GM23338 (cell line): ENCODE measurements at regions not wholly inside any gene's neighbourhood (a gene's known extent, or its start where the extent isn't known, plus 50 kb on each side); places are given as distances from the start of the nearest gene placed in this dataset.

Source experiments
- ATAC-seq: fragments of 200-7000 bp; cut with Tn5 transposase; 3 replicates; pipeline ENCODE4 v1.9.1; 2020
- DNase-seq: peaks from one replicate; pipeline ENCODE4 v3.0.0-alpha.2; 2015; ENCODE audit warnings: low spot score
- H2AFZ ChIP-seq: fragments of 200-600 bp; sonication (generic); 2 replicates; pipeline ENCODE4 v1.8.0; 2016; ENCODE audit warnings: antibody characterized with exemption, mild to moderate bottlenecking, moderate library complexity
- H3F3A ChIP-seq: fragments of 200-600 bp; sonication (generic); replicated peaks from 2 replicates; pipeline ENCODE4 v1.8.0; 2017; ENCODE audit warnings: antibody characterized with exemption, mixed run types, low read depth
- H3K27ac ChIP-seq: fragments of 200-600 bp; sonication (generic); 2 replicates; pipeline ENCODE4 v1.6.1; 2016; ENCODE audit warnings: low read depth
- H3K27me3 ChIP-seq: fragments of 200-600 bp; sonication (generic); 2 replicates; pipeline ENCODE4 v1.8.0; 2016; ENCODE audit warnings: mild to moderate bottlenecking, mixed run types, moderate library complexity; ENCODE audit not compliant: insufficient read depth
- H3K36me3 ChIP-seq: fragments of 200-600 bp; sonication (generic); 2 replicates; pipeline ENCODE4 v1.8.0; 2016; ENCODE audit warnings: mild to moderate bottlenecking; ENCODE audit not compliant: insufficient read depth
- H3K4me1 ChIP-seq: fragments of 200-600 bp; sonication (generic); 2 replicates; pipeline ENCODE4 v1.8.0; 2016; ENCODE audit warnings: mild to moderate bottlenecking, moderate library complexity; ENCODE audit not compliant: insufficient read depth
- H3K4me2 ChIP-seq: fragments of 200-600 bp; sonication (generic); 2 replicates; pipeline ENCODE4 v1.7.1; 2017; ENCODE audit warnings: mixed run types
- H3K4me3 ChIP-seq: fragments of 200-600 bp; sonication (generic); 2 replicates; pipeline ENCODE4 v1.6.1; 2016; ENCODE audit warnings: mixed run types
- H3K79me2 ChIP-seq: fragments of 200-600 bp; sonication (generic); replicated peaks from 2 replicates; pipeline ENCODE4 v1.8.0; 2017; ENCODE audit warnings: mild to moderate bottlenecking; ENCODE audit not compliant: insufficient read depth
- H3K9me2 ChIP-seq: fragments of 200-600 bp; sonication (generic); 2 replicates; pipeline ENCODE4 v1.8.0; 2017; ENCODE audit not compliant: insufficient read depth
- H4K20me1 ChIP-seq: fragments of 200-600 bp; sonication (generic); replicated peaks from 2 replicates; pipeline ENCODE4 v1.8.0; 2017; ENCODE audit warnings: mild to moderate bottlenecking; ENCODE audit not compliant: insufficient read depth
- H3K27ac Mint-ChIP-seq: 2 replicates; pipeline ENCODE4 v1.8.0; 2020; ENCODE audit warnings: inconsistent platforms, mild to moderate bottlenecking, moderate library complexity, mixed read lengths
- H3K27me3 Mint-ChIP-seq: 3 replicates; pipeline ENCODE4 v1.8.0; 2022; ENCODE audit warnings: low read depth, mild to moderate bottlenecking, moderate library complexity, mixed read lengths, inconsistent platforms; ENCODE audit not compliant: insufficient read depth, poor library complexity
- H3K36me3 Mint-ChIP-seq: 3 replicates; pipeline ENCODE4 v1.8.0; 2021; ENCODE audit warnings: low read depth, mild to moderate bottlenecking, inconsistent platforms, moderate library complexity, mixed read lengths
- H3K4me1 Mint-ChIP-seq: 3 replicates; pipeline ENCODE4 v1.8.0; 2020; ENCODE audit warnings: mild to moderate bottlenecking, inconsistent platforms, mixed read lengths
- H3K4me3 Mint-ChIP-seq: 3 replicates; pipeline ENCODE4 v1.8.0; 2021; ENCODE audit warnings: moderate library complexity, mild to moderate bottlenecking, inconsistent platforms, mixed read lengths
- H3K9me3 Mint-ChIP-seq: 3 replicates; pipeline ENCODE4 v1.8.0; 2020; ENCODE audit warnings: moderate library complexity, mild to moderate bottlenecking, inconsistent platforms, mixed read lengths
- CREB1 ChIP-seq: fragments of 250-450 bp; sonication (Bioruptor Pico); IDR thresholded peaks from 2 replicates; pipeline ENCODE4 v1.5.0; 2020; ENCODE audit warnings: low read depth, mild to moderate bottlenecking, moderate library complexity
- ETS1 ChIP-seq: IDR thresholded peaks from 2 replicates; pipeline ENCODE4 v1.6.1; 2016; ENCODE audit warnings: antibody characterized with exemption
- EZH2 ChIP-seq: fragments of 200-600 bp; sonication (generic); IDR thresholded peaks from one replicate; pipeline ENCODE4 v1.8.0; 2017; ENCODE audit warnings: antibody characterized with exemption, mild to moderate bottlenecking, low read depth; ENCODE audit not compliant: unreplicated experiment
- JUNB ChIP-seq: IDR thresholded peaks from one replicate; pipeline ENCODE4 v1.6.1; 2016; ENCODE audit warnings: antibody characterized with exemption; ENCODE audit not compliant: unreplicated experiment
- NANOG ChIP-seq: IDR thresholded peaks from 2 replicates; pipeline ENCODE4 v1.6.1; 2016; ENCODE audit warnings: antibody characterized with exemption, borderline replicate concordance
- POLR2AphosphoS5 ChIP-seq: IDR thresholded peaks from 2 replicates; pipeline ENCODE4 v1.6.1; 2016; ENCODE audit warnings: antibody characterized with exemption, low read depth
- REST ChIP-seq: IDR thresholded peaks from one replicate; pipeline ENCODE4 v1.6.1; 2018; ENCODE audit warnings: antibody characterized with exemption; ENCODE audit not compliant: unreplicated experiment
- STAT1 ChIP-seq: IDR thresholded peaks from one replicate; pipeline ENCODE4 v1.6.1; 2016; ENCODE audit warnings: antibody characterized with exemption; ENCODE audit not compliant: unreplicated experiment
- ZNF114 ChIP-seq: fragments of 250-450 bp; sonication (Bioruptor Pico); IDR thresholded peaks from 2 replicates; pipeline ENCODE4 v1.5.0; 2020; ENCODE audit warnings: mild to moderate bottlenecking, moderate library complexity
- ZNF331 ChIP-seq: fragments of 250-450 bp; sonication (Bioruptor Pico); IDR thresholded peaks from 2 replicates; pipeline ENCODE4 v1.5.0; 2020; ENCODE audit warnings: low read depth, mild to moderate bottlenecking, moderate library complexity
- TF ChIP-seq, protein P1 (sequence below), 2 experiments: fragments of 200-600 bp in 1 of 2; sonication (generic) in 1 of 2; conservative IDR thresholded peaks; 2 replicates each; pipeline versions ENCODE4 v1.5.1 to v1.6.1; 2016 to 2017; ENCODE audit warnings: antibody characterized with exemption in 2 of 2, low read depth in 2 of 2, mild to moderate bottlenecking in 2 of 2, moderate library complexity in 1 of 2

GRCh38 chr12:115495300-115495699 is 782.2 kb downstream of the MED13L start (continued):
- TF ChIP-seq NANOG (no peak), CREB1 (no peak), JUNB (no peak), STAT1 (no peak), ZNF331 (CRISPR knock-in tag) (no peak), REST (no peak)

DNA sequence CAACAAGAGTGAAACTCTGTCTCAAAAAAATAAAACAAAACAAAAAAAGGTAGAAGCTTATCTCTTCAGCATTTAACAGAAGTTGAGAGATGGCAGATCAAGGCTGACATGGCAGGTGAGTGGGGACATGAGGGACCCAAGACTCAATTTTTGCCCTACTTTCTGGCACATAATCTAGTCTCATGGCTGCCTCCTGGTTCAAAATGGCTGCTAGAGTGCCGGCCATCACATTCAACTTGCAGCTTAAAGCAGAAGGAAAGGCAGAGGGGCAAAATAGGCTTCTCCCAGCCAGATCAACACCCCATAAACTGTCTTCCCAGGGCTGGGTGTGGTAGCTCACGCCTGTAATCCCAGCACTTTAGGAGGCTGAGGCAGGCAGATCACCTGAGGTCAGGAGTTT is 784.9 kb downstream of the MED13L start:
- ATAC-seq (no peak), DNase-seq (no peak)
- Histone ChIP-seq H3K36me3 (no peaks in the 10 kb centered on the region), H3K4me2 (no peak overlapping the region), H3K27me3 (no peaks in the 10 kb centered on the region), H3K4me1 (no peaks in the 10 kb centered on the region), H4K20me1 (no peaks in the 10 kb centered on the region), H3K27ac (no peak overlapping the region), H3K4me3 (no peak overlapping the region), H3K79me2 (no peaks in the 10 kb centered on the region), H2AFZ (no peak overlapping the region), H3F3A (no peaks in the 10 kb centered on the region), H3K9me2 (no peaks in the 10 kb centered on the region)
- Mint-ChIP-seq H3K36me3 (no peaks in the 10 kb centered on the region), H3K27me3 (peaks cover 2% of the 10 kb centered on the region), H3K4me1 (no peaks in the 10 kb centered on the region), H3K27ac (no peak overlapping the region), H3K9me3 (no peaks in the 10 kb centered on the region), H3K4me3 (no peak overlapping the region)
- no peak for TF ChIP-seq CREB1
- no peak for TF ChIP-seq EZH2
- TF ChIP-seq POLR2AphosphoS5, result no peak

GRCh38 chr12:115491511-115492250 is 785.8 kb downstream of the MED13L start:
- DNase-seq, result no peak
- no peak overlapping the region for H3K4me2 ChIP-seq
- no peaks in the 10 kb centered on the region for H3K4me1 ChIP-seq
- Mint-ChIP-seq H3K4me3 (no peak overlapping the region), H3K9me3 (no peaks in the 10 kb centered on the region), H3K4me1 (no peaks in the 10 kb centered on the region), H3K27me3 (peaks cover 2% of the 10 kb centered on the region), H3K27ac (no peak overlapping the region), H3K36me3 (no peaks in the 10 kb centered on the region)
- no peak for ATAC-seq
- H3F3A ChIP-seq, result no peaks in the 10 kb centered on the region
- H3K27ac ChIP-seq, result no peak overlapping the region
- no peaks in the 10 kb centered on the region for H3K36me3 ChIP-seq
- no peaks in the 10 kb centered on the region for H3K27me3 ChIP-seq
- H3K4me3 ChIP-seq, result no peak overlapping the region
- no peaks in the 10 kb centered on the region for H3K9me2 ChIP-seq
- H3K79me2 ChIP-seq, result no peaks in the 10 kb centered on the region
- no peak overlapping the region for H2AFZ ChIP-seq
- no peaks in the 10 kb centered on the region for H4K20me1 ChIP-seq
- TF ChIP-seq EZH2, result no peak
- no peak for TF ChIP-seq CREB1
- no peak for TF ChIP-seq STAT1
- no peak for TF ChIP-seq ETS1
- TF ChIP-seq, protein P1, sequence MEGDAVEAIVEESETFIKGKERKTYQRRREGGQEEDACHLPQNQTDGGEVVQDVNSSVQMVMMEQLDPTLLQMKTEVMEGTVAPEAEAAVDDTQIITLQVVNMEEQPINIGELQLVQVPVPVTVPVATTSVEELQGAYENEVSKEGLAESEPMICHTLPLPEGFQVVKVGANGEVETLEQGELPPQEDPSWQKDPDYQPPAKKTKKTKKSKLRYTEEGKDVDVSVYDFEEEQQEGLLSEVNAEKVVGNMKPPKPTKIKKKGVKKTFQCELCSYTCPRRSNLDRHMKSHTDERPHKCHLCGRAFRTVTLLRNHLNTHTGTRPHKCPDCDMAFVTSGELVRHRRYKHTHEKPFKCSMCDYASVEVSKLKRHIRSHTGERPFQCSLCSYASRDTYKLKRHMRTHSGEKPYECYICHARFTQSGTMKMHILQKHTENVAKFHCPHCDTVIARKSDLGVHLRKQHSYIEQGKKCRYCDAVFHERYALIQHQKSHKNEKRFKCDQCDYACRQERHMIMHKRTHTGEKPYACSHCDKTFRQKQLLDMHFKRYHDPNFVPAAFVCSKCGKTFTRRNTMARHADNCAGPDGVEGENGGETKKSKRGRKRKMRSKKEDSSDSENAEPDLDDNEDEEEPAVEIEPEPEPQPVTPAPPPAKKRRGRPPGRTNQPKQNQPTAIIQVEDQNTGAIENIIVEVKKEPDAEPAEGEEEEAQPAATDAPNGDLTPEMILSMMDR (conservative IDR thresholded peaks at IDR 0.05; ENCODE audit: low read depth in 2 of 2), result no peak
- TF ChIP-seq ZNF114, result no peak
- no peak for TF ChIP-seq ZNF331 (CRISPR knock-in tag)
- TF ChIP-seq REST, result no peak
